Subcutaneous abdominal adipose tissue (tissue), 5 donors: ENCODE measurements at regions not wholly inside any gene's neighbourhood (a gene's known extent, or its start where the extent isn't known, plus 50 kb on each side); places are given as distances from the start of the nearest gene placed in this dataset.
"Not testable (repeated sequence)": the region's sequence is repeated elsewhere in the genome, so short reads cannot be mapped to it uniquely, and the experiment has no call there.

Source experiments
- H3K27ac ChIP-seq: one replicate; pipeline ENCODE4 v1.7.0; 2013; ENCODE audit warnings: low read depth, mild to moderate bottlenecking, inconsistent platforms, low read length, moderate library complexity
- H3K27me3 ChIP-seq, 5 donors: one replicate each; pipeline ENCODE4 v1.7.0; 2013; ENCODE audit warnings: low read length in 5 of 5, inconsistent platforms in 1 of 5; ENCODE audit not compliant: control insufficient read depth in 5 of 5, insufficient read depth in 4 of 5
- H3K36me3 ChIP-seq, 5 donors: one replicate each; pipeline ENCODE4 v1.7.0; 2013; ENCODE audit warnings: low read length in 5 of 5; ENCODE audit not compliant: control insufficient read depth in 5 of 5, insufficient read depth in 5 of 5
- H3K4me1 ChIP-seq, 5 donors: one replicate each; pipeline ENCODE4 v1.7.0; 2013; ENCODE audit warnings: low read length in 5 of 5, mild to moderate bottlenecking in 3 of 5, moderate library complexity in 1 of 5; ENCODE audit not compliant: control insufficient read depth in 5 of 5, insufficient read depth in 5 of 5
- H3K4me3 ChIP-seq, 5 donors: one replicate each; pipeline ENCODE4 v1.7.0; 2013; ENCODE audit warnings: low read length in 5 of 5, low read depth in 1 of 5
- H3K9ac ChIP-seq, 5 donors: one replicate each; pipeline ENCODE4 v1.7.0; 2013; ENCODE audit warnings: low read length in 5 of 5, mild to moderate bottlenecking in 4 of 5, moderate library complexity in 3 of 5
- H3K9me3 ChIP-seq, 5 donors: one replicate each; pipeline ENCODE4 v1.7.0; 2013; ENCODE audit warnings: low read length in 5 of 5; ENCODE audit not compliant: control insufficient read depth in 5 of 5
- donor health status: healthy.
- donor health status: healthy.
- donor health status: healthy.
- donor health status: healthy.
- donor health status: healthy.

DNA sequence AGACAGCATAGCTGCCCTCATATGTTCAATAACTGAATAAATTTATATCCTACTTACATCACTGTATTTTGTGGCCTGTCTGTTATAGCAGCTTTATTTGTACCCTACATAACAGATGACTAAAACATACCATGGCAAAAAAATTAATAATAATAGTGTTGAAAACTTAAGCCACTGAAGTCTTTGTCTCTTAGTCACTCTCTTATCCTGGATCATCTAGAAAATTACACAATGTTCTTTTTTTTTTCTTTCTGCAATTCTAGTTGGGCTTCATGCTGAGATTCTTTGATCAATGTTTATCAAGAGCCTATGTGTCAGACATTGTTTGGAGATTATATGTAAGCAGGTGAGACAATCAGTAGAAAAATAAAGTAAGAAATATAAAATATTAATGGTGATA lies 519.3 kb upstream of the ARPP21 start:
- H3K4me1 ChIP-seq = no peaks in the 10 kb centered on the region
- no peaks in the 10 kb centered on the region for H3K36me3 ChIP-seq
- no peak overlapping the region for H3K27ac ChIP-seq
- H3K27me3 ChIP-seq = no peaks in the 10 kb centered on the region
- no peak overlapping the region for H3K4me3 ChIP-seq
- peaks cover 0 to 2% (median 0%) of the 10 kb centered on the region in 5 donors for H3K9me3 ChIP-seq
- H3K9ac ChIP-seq = no peak overlapping the region

DNA sequence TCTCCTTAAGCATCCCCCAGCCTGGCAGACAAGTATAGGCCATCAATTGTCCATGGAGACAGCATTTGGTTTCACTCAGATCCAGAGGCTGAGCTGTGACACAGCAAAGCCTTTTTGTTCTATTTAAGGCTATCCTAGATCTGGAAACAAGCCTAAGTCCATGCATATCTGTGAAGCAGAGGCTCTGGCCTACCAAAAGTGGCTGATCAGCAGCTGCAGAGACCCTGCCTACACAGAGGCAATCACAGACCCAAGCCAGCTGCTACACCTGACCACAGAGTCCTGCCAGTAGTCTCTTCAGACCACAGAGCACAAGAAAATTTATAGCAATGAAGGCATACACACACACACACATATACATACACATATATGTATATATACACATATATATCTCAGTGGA lies 501.7 kb upstream of the ARPP21 start:
- Histone ChIP-seq H3K9ac (no peak overlapping the region), H3K9me3 (peaks cover 0 to 7% (median 0%) of the 10 kb centered on the region in 5 donors), H3K4me3 (no peak overlapping the region), H3K36me3 (no peaks in the 10 kb centered on the region), H3K27ac (no peak overlapping the region), H3K4me1 (no peaks in the 10 kb centered on the region), H3K27me3 (no peaks in the 10 kb centered on the region)

DNA sequence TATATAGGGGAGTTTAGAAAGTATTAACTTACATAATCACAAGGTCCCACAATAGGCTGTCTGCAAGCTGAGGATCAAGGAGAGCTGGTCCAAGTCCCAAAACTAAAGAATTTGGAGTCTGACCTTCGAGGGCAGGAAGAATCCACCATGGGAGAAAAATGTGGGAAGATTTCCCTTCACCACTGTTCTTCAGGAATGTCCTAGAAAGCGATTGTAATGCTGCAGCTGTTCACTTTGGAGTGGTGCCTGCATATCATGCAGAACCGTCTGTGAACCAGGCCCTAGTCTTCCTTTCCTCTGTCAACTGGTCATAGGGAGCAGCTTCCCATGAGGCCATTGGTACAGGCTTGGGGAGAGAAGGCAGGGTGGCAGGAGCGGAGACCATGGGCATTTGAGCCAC lies 497.9 kb upstream of the ARPP21 start:
- no peaks in the 10 kb centered on the region for H3K27me3 ChIP-seq
- H3K36me3 ChIP-seq = no peaks in the 10 kb centered on the region
- peaks cover 0 to 7% (median 0%) of the 10 kb centered on the region in 5 donors for H3K9me3 ChIP-seq
- H3K27ac ChIP-seq = no peak overlapping the region
- H3K9ac ChIP-seq = no peak overlapping the region
- no peak overlapping the region for H3K4me3 ChIP-seq
- H3K4me1 ChIP-seq = no peaks in the 10 kb centered on the region

DNA sequence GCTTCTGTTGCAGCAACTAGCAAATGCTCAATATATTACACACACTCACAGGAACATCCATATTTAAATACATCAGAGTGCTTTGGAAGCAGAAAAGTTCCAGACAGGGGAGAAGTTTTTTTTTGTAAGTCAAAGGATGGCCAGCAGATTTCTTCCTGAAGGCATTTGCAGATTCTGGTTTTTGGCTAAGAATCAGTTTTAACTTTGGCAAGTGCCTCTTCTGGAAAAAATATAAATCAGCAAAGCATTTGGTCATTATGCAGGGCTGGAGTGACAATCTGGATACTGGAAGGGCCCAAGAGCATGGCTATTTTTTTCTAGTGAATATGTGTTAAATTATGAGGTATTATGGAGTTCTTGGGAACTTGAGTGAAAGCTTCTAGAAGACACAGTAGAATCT lies 495.3 kb upstream of the ARPP21 start:
- peaks cover 0 to 7% (median 0%) of the 10 kb centered on the region in 5 donors for H3K9me3 ChIP-seq
- H3K36me3 ChIP-seq = no peaks in the 10 kb centered on the region
- no peak overlapping the region for H3K4me3 ChIP-seq
- H3K4me1 ChIP-seq = no peaks in the 10 kb centered on the region
- no peak overlapping the region for H3K9ac ChIP-seq
- H3K27me3 ChIP-seq = no peaks in the 10 kb centered on the region
- H3K27ac ChIP-seq = no peak overlapping the region

DNA sequence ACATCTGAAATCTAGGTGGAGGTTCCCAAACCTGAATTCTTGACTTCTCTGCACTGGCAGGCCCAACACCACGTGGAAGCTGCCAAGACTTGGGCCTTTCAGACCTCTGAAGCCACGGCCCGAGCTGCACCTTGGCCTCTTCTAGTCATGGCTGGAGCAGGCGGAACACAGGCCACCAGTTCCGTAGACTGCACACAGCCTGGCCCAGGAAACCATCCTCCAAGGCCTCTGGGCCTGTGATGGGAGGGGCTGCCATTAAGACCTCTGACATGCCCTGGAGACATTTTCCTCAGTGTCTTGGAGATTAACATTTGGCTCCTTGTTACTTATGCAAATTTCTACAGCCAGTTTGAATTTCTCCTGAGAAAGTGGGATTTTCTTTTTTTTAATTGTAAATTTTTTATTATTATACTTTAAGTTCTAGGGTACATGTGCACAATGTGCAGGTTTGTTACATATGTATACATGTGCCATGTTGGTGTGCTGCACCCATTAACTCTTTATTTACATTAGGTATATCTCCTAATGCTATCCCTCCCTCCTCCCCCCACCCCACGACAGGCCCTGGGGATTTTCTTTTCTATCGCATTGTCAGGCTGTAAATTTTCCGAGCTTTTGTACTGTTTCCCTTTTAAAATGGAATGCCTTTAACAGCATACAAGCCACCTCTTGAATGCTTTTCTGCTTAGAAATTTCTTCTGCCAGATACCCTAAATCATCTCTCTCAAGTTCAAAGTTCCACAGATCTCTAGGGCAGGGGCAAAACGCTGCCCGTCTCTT lies 492.9 kb upstream of the ARPP21 start:
- not testable (repeated sequence) for H3K4me1 ChIP-seq, H3K27ac ChIP-seq, H3K27me3 ChIP-seq, H3K4me3 ChIP-seq, H3K36me3 ChIP-seq, H3K9ac ChIP-seq
- H3K9me3 ChIP-seq = peaks cover 0 to 11% (median 0%) of the 10 kb centered on the region in 5 donors

DNA sequence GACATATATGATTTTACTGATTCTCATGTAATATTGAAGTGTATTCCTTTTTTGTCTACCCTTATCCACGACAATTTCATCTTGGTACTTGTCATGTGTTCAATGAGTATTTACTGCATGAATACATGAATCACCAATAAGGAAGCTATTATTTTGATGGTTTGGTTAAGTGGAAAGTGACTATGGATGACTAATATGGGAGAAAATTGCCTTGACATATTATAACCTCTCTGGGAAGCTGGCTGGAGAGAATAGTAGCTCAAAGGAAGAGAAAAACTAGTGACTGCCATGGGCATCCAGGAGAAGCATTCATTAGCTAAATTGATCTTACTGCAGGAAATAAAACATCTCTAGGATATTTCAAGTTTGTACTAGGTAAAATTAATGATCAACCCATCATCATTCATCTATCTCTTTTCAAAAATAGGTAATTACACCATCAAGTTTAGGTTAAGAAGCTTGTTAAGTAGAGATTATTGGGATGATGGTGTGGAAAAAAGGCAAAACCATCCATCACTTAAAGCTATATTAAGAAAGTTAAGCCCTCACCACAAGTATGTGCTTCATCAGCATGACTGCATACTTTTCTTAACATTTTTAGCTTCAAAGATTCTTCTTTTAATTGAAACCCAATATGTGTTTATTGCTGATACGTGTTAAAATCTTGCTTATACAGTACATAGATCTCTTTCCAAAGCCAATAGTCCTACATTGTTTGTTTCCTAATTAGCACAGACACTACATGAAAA lies 455.2 kb upstream of the ARPP21 start:
- H3K27me3 ChIP-seq = no peaks in the 10 kb centered on the region

DNA sequence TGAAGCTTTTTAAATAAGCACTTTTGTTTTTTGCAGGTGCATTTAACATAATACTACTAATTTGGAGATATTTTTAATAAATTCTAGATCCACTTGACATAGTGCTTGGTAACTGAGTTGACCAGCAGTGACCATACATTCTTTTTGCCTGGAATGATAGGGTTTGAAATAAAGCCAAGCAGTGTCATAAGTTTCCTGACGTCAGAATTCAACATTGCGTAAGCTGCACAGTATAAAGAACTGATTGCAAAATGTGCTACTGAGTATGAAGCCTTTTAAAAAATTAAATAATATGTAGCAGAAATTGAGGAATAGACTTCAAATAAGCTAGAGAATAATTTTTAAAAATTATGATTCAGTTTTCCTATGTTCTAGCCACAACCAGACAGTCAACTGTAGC lies 454.6 kb upstream of the ARPP21 start:
- Histone ChIP-seq H3K9ac (no peak overlapping the region), H3K36me3 (no peaks in the 10 kb centered on the region), H3K4me3 (no peak overlapping the region), H3K9me3 (peaks cover 0 to 26% (median 15%) of the 10 kb centered on the region in 5 donors), H3K4me1 (peaks cover 0 to 9% (median 0%) of the 10 kb centered on the region in 5 donors), H3K27me3 (no peaks in the 10 kb centered on the region), H3K27ac (no peak overlapping the region)

More for the DNA sequence above, 455.2 kb upstream of the ARPP21 start:
- Histone ChIP-seq H3K27ac (no peak overlapping the region), H3K9me3 (peaks cover 0 to 26% (median 15%) of the 10 kb centered on the region in 5 donors), H3K4me1 (peaks cover 0 to 9% (median 0%) of the 10 kb centered on the region in 5 donors), H3K36me3 (no peaks in the 10 kb centered on the region), H3K9ac (no peak overlapping the region), H3K4me3 (no peak overlapping the region)

DNA sequence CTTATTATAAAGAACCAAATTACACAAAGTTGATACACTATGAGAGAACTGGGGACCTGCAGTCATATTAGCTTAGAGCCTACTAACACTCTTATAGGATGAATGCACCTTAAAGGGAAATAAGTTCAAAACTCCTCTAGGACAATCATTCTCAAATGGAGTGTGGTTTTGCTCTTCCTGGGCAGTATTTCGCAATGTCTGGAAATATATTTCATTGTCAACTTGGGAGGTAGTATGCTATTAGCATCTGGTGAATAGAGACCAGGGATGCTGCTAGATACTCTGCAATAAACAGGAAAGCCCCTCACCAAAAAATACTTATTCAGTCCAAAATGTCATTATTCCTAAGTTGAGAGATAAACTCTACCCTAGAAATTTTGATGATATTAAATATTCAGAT lies 451.4 kb upstream of the ARPP21 start:
- Histone ChIP-seq H3K9ac (no peak overlapping the region), H3K9me3 (peaks cover 0 to under 1% (median 0%) of the 10 kb centered on the region in 5 donors), H3K27me3 (no peaks in the 10 kb centered on the region), H3K27ac (no peak overlapping the region), H3K36me3 (no peaks in the 10 kb centered on the region), H3K4me1 (peaks cover 0 to 9% (median 0%) of the 10 kb centered on the region in 5 donors), H3K4me3 (no peak overlapping the region)

DNA sequence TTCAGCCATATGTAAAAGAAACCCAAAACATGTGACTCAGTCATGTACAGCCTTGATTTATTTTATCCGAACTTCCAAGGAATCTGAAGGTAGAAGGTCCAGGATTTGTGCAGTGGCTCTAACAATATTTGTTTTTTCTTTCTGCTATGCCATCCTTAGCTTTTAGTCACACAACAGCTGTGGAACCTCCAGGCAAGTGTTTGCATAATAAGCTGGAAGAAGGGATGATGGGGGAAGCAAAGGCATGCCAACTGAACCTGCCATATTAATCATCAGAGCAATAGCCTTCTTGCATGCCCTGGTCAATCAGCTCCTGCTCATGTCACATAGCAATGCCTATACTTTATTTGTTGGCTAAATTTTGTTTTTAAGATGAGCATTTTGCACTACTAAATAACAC lies 444.7 kb upstream of the ARPP21 start:
- H3K4me3 ChIP-seq = no peak overlapping the region
- no peak overlapping the region for H3K27ac ChIP-seq
- no peaks in the 10 kb centered on the region for H3K36me3 ChIP-seq
- H3K9ac ChIP-seq = no peak overlapping the region
- H3K27me3 ChIP-seq = no peaks in the 10 kb centered on the region
- H3K4me1 ChIP-seq = no peaks in the 10 kb centered on the region
- H3K9me3 ChIP-seq = no peaks in the 10 kb centered on the region

DNA sequence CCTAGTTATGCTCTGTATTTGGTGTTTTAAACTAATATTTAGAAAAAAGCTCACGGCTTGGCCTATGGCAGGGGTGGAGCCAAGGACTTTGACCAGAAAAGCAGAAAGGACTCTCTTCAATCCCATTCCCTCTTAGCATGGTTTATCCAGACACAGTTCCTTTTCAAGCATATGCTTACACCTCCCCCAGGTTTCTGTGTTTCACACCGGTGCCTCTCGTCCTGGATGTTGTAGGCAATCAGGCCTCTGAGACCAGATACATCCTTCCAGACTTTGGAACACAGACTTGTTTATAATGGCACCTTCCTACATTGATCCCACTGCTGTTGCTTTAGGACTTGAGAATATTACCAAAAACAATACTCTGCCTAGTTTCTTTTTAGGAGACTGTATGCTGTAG lies 440.5 kb upstream of the ARPP21 start:
- H3K4me1 ChIP-seq = no peaks in the 10 kb centered on the region
- no peak overlapping the region for H3K27ac ChIP-seq
- H3K4me3 ChIP-seq = no peak overlapping the region
- H3K9ac ChIP-seq = no peak overlapping the region
- no peaks in the 10 kb centered on the region for H3K27me3 ChIP-seq
- H3K36me3 ChIP-seq = no peaks in the 10 kb centered on the region
- no peaks in the 10 kb centered on the region for H3K9me3 ChIP-seq
